Neural progenitor cell (in vitro differentiated cells): ENCODE measurements at regions not wholly inside any gene's neighbourhood (a gene's known extent, or its start where the extent isn't known, plus 50 kb on each side); places are given as distances from the start of the nearest gene placed in this dataset.

Experiments
- DNase-seq: peaks from one replicate; pipeline ENCODE4 v3.0.0-alpha.2; 2016; ENCODE audit warnings: low spot score
- H2AFZ ChIP-seq: fragments of 200-600 bp; sonication (generic); replicated peaks from 2 replicates; pipeline ENCODE4 v1.6.1; 2016; ENCODE audit warnings: antibody characterized with exemption
- H3F3A ChIP-seq: fragments of 200-600 bp; sonication (generic); 2 replicates; pipeline ENCODE4 v1.6.1; 2016; ENCODE audit warnings: antibody characterized with exemption, low read depth
- H3K27ac ChIP-seq: fragments of 200-600 bp; sonication (generic); 2 replicates; pipeline ENCODE4 v1.5.1; 2016; ENCODE audit warnings: mild to moderate bottlenecking
- H3K27me3 ChIP-seq: fragments of 200-600 bp; sonication (generic); 2 replicates; pipeline ENCODE4 v1.6.1; 2016; ENCODE audit warnings: mild to moderate bottlenecking, moderate library complexity
- H3K36me3 ChIP-seq: fragments of 200-600 bp; sonication (generic); 2 replicates; pipeline ENCODE4 v1.5.1; 2016
- H3K4me1 ChIP-seq: fragments of 200-600 bp; sonication (generic); 2 replicates; pipeline ENCODE4 v1.6.1; 2016; ENCODE audit warnings: mixed run types
- H3K4me2 ChIP-seq: fragments of 200-600 bp; sonication (generic); 2 replicates; pipeline ENCODE4 v1.6.1; 2016
- H3K4me3 ChIP-seq: fragments of 200-600 bp; sonication (generic); 2 replicates; pipeline ENCODE4 v1.5.1; 2016
- H3K79me2 ChIP-seq: fragments of 200-600 bp; sonication (generic); 2 replicates; pipeline ENCODE4 v1.6.1; 2016; ENCODE audit warnings: low read depth
- H3K9ac ChIP-seq: fragments of 200-600 bp; sonication (generic); 2 replicates; pipeline ENCODE4 v1.6.1; 2016
- H3K9me3 ChIP-seq: fragments of 200-600 bp; sonication (generic); 2 replicates; pipeline ENCODE4 v1.5.1; 2016; ENCODE audit warnings: low read depth
- H4K20me1 ChIP-seq: fragments of 200-600 bp; sonication (generic); 2 replicates; pipeline ENCODE4 v1.6.1; 2016; ENCODE audit warnings: low read depth
- H3K27ac Mint-ChIP-seq: 3 replicates; pipeline ENCODE4 v1.8.0; 2021; ENCODE audit warnings: mixed read lengths
- H3K27me3 Mint-ChIP-seq: 2 replicates; pipeline ENCODE4 v1.8.0; 2022; ENCODE audit warnings: low read depth, mild to moderate bottlenecking, inconsistent platforms, moderate library complexity, mixed read lengths; ENCODE audit not compliant: insufficient read depth
- H3K36me3 Mint-ChIP-seq: 3 replicates; pipeline ENCODE4 v1.8.0; 2021; ENCODE audit warnings: mixed read lengths
- H3K4me1 Mint-ChIP-seq: 3 replicates; pipeline ENCODE4 v1.8.0; 2021; ENCODE audit warnings: mixed read lengths
- H3K4me3 Mint-ChIP-seq: 3 replicates; pipeline ENCODE4 v1.8.0; 2021; ENCODE audit warnings: mild to moderate bottlenecking, moderate library complexity, mixed read lengths
- H3K9me3 Mint-ChIP-seq: 3 replicates; pipeline ENCODE4 v1.8.0; 2020; ENCODE audit warnings: mixed read lengths
- CTCF ChIP-seq: fragments of 200-600 bp; sonication (generic); IDR thresholded peaks from 2 replicates; pipeline ENCODE4 v1.5.1; 2017; ENCODE audit warnings: antibody characterized with exemption, mild to moderate bottlenecking
- EZH2 ChIP-seq: fragments of 200-600 bp; sonication (generic); IDR thresholded peaks from 2 replicates; pipeline ENCODE4 v1.6.1; 2017; ENCODE audit warnings: antibody characterized with exemption, mild to moderate bottlenecking, moderate library complexity
- EZH2phosphoT487 ChIP-seq: fragments of 200-600 bp; sonication (generic); IDR thresholded peaks from 2 replicates; pipeline ENCODE4 v1.6.1; 2017; ENCODE audit warnings: antibody characterized with exemption

- TF ChIP-seq CTCF (no peak), EZH2phosphoT487 (no peak), EZH2 (no peak)
- H3K9ac ChIP-seq, result no peak overlapping the region
- no peak overlapping the region for H3K4me3 Mint-ChIP-seq
- no peak overlapping the region for H2AFZ ChIP-seq
- no peaks in the 10 kb centered on the region for H3K9me3 ChIP-seq
- no peaks in the 10 kb centered on the region for H3K9me3 Mint-ChIP-seq
- no peak overlapping the region for H3K27ac ChIP-seq
- H4K20me1 ChIP-seq, result no peaks in the 10 kb centered on the region
- peaks cover 2% of the 10 kb centered on the region for H3K27me3 Mint-ChIP-seq
- H3K4me1 ChIP-seq, result no peaks in the 10 kb centered on the region
- no peaks in the 10 kb centered on the region for H3K36me3 ChIP-seq
- H3K4me2 ChIP-seq, result no peak overlapping the region
- no peaks in the 10 kb centered on the region for H3F3A ChIP-seq
- no peak for DNase-seq
- no peaks in the 10 kb centered on the region for H3K36me3 Mint-ChIP-seq
- H3K27ac Mint-ChIP-seq, result no peak overlapping the region
- no peaks in the 10 kb centered on the region for H3K4me1 Mint-ChIP-seq
- H3K27me3 ChIP-seq, result no peaks in the 10 kb centered on the region
- no peak overlapping the region for H3K4me3 ChIP-seq
- H3K79me2 ChIP-seq, result no peaks in the 10 kb centered on the region
Observed at GRCh38 chr6:48774276-48774675, 663.3 kb upstream of the PTCHD4 start.

GRCh38 chr6:48766349-48766748 lies 655.4 kb upstream of the PTCHD4 start:
- no peak for TF ChIP-seq EZH2
- TF ChIP-seq EZH2phosphoT487, result no peak
- no peak for TF ChIP-seq CTCF
- no peaks in the 10 kb centered on the region for H3K9me3 Mint-ChIP-seq
- Histone ChIP-seq H3K36me3 (no peaks in the 10 kb centered on the region), H3F3A (no peaks in the 10 kb centered on the region), H3K27ac (no peak overlapping the region), H4K20me1 (no peaks in the 10 kb centered on the region), H3K4me3 (no peak overlapping the region), H3K9me3 (no peaks in the 10 kb centered on the region), H2AFZ (no peak overlapping the region), H3K4me1 (peaks cover 6% of the 10 kb centered on the region), H3K9ac (no peak overlapping the region), H3K27me3 (no peaks in the 10 kb centered on the region), H3K4me2 (no peak overlapping the region), H3K79me2 (no peaks in the 10 kb centered on the region)
- no peaks in the 10 kb centered on the region for H3K36me3 Mint-ChIP-seq
- peaks cover 8% of the 10 kb centered on the region for H3K4me1 Mint-ChIP-seq
- H3K4me3 Mint-ChIP-seq, result no peak overlapping the region
- H3K27ac Mint-ChIP-seq, result no peak overlapping the region
- no peak for DNase-seq
- no peaks in the 10 kb centered on the region for H3K27me3 Mint-ChIP-seq

GRCh38 chr6:48765352-48765961 lies 654.5 kb upstream of the PTCHD4 start:
- DNase-seq, result peak; percentile 77
- no peak overlapping the region for H2AFZ ChIP-seq
- Mint-ChIP-seq H3K4me3 (no peak overlapping the region), H3K4me1 (peaks cover 8% of the 10 kb centered on the region), H3K27me3 (no peaks in the 10 kb centered on the region), H3K9me3 (no peaks in the 10 kb centered on the region), H3K27ac (no peak overlapping the region), H3K36me3 (no peaks in the 10 kb centered on the region)
- H3K9me3 ChIP-seq, result no peaks in the 10 kb centered on the region
- H3F3A ChIP-seq, result no peaks in the 10 kb centered on the region
- no peaks in the 10 kb centered on the region for H4K20me1 ChIP-seq
- H3K27me3 ChIP-seq, result no peaks in the 10 kb centered on the region
- H3K4me2 ChIP-seq, result peak overlapping the region; percentile 28
- TF ChIP-seq EZH2 (no peak), CTCF (peak; percentile 76), EZH2phosphoT487 (no peak)
- no peak overlapping the region for H3K4me3 ChIP-seq
- H3K4me1 ChIP-seq, result peaks cover 6% of the 10 kb centered on the region
- no peaks in the 10 kb centered on the region for H3K36me3 ChIP-seq
- no peak overlapping the region for H3K9ac ChIP-seq
- no peak overlapping the region for H3K27ac ChIP-seq
- H3K79me2 ChIP-seq, result no peaks in the 10 kb centered on the region
